Ishikawa (cell line): ENCODE measurements at regions not wholly inside any gene's neighbourhood (a gene's known extent, or its start where the extent isn't known, plus 50 kb on each side); places are given as distances from the start of the nearest gene placed in this dataset.

Source experiments
- EP300 ChIP-seq: IDR thresholded peaks from 2 replicates; pipeline ENCODE4 v1.6.1; 2012; ENCODE audit warnings: borderline replicate concordance
- FOXM1 ChIP-seq: IDR thresholded peaks from 2 replicates; pipeline ENCODE4 v1.6.1; 2012; ENCODE audit warnings: low read depth, borderline replicate concordance
- MAX ChIP-seq: IDR thresholded peaks from 2 replicates; pipeline ENCODE4 v1.6.1; 2012
- RAD21 ChIP-seq: IDR thresholded peaks from 2 replicates; pipeline ENCODE4 v1.6.1; 2012; ENCODE audit warnings: low read depth
- YY1 ChIP-seq: IDR thresholded peaks from 2 replicates; pipeline ENCODE4 v1.6.1; 2012; ENCODE audit warnings: low read depth
- ZBTB7A ChIP-seq: IDR thresholded peaks from 2 replicates; pipeline ENCODE4 v1.6.1; 2012; ENCODE audit warnings: low read depth

GRCh38 chr18:78721238-78721875 is 258.3 kb upstream of the SALL3 start:
- no peak for TF ChIP-seq ZBTB7A
- TF ChIP-seq FOXM1: no peak
- no peak for TF ChIP-seq MAX
- TF ChIP-seq YY1: no peak
- no peak for TF ChIP-seq RAD21
- no peak for TF ChIP-seq EP300
